IPS DF 4.7 (cell line): ENCODE measurements at regions not wholly inside any gene's neighbourhood (a gene's known extent, or its start where the extent isn't known, plus 50 kb on each side); places are given as distances from the start of the nearest gene placed in this dataset.

ENCODE experiments used
- DNase-seq: peaks from one replicate; pipeline ENCODE4 v3.0.0-alpha.2; 2013; ENCODE audit warnings: low spot score; ENCODE audit errors: extremely low read depth

DNA sequence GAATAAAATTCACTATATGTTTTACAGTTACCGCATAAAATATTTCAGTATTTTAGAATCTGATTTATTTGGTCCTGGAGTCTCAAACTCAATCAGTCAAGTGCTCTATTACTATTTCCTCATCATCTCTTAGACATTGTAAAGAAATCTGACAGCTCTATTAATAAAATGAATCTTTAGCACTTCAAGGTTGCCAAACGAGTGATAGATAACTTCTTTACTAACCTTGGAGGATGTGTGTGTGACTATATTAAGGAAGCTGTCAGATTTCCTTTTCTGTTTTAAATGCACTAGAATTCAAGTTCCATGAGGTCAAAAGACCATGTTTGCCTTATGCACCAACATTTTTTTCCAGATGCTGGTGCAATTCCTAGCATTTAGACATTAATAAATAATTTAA is 389.8 kb upstream of the AZI2 start:
- DNase-seq = no peak

DNA sequence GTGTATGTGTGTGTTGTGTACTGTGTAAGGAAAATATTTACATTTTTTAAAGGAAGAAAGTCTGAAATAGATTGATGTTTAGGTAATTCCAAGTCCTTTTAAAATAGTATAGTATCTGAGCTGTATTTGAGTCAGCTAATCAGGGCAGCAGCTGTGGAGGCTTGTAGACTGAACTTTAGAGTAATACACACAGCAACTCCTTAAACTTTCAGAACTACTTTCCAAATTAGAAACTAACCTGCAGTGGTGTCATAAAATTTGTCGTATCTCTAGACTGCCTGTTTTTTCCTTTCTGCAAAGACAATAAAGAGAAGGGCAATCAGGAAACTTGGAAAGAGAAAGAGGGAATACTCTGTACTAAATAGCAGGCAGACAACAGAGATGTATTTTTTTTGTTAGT is 391.0 kb upstream of the AZI2 start:
- no peak for DNase-seq

DNA sequence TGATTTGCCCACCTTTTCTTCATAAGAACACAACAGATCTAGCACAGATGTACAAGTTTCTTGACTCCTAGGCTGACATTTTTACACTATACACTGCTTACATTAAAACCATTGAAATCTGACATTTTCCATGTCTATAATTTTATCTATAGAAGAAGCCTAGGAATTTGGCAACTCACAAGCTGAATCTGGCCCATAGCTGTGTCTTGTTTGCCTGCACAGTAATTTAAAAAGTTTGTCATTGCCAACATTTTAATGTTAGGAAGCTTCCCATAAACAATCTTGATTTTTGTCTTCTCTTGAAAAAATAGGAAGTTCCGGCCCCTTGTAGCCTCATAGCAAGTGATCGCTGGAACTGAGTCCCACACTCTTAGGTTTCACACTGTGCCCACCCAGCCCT is 394.6 kb upstream of the AZI2 start:
- DNase-seq = no peak

DNA sequence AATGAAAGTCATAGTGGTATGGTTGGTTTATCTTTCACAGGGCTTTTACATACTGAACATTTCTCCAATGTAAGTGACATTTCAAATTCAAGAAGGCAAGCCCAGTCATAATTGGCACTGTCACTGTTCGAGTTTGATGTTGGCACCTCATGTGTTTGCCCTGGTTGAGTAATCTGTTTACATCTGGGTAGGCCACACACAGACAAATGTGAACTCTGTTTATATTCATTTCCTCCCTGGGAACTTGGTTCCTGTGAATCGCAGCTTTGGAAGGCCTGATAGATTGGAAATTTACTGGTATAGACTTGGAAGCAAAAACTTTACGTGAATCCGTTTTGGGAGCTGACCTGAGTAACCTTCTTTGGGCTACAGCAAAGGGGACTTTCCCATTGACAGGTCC is 395.2 kb upstream of the AZI2 start:
- DNase-seq = no peak

DNA sequence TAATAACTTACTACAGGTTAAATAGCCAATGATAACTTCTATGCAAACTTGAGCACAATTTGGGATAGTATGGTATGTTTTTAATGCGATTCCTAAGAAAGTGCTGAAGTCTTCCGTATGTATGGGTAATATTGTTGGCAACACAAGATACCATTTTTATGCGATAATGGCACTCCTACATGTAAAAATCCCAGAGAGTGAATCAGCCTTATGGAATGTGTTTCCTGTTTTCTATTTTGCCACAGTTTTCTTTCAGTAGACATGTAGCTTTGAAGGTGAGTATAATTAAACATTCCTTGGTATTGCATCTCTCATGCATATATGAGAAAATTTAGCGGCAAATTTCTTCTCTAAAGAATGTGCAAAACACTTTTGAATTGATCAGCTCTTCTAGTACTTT is 396.8 kb upstream of the AZI2 start:
- no peak for DNase-seq

DNA sequence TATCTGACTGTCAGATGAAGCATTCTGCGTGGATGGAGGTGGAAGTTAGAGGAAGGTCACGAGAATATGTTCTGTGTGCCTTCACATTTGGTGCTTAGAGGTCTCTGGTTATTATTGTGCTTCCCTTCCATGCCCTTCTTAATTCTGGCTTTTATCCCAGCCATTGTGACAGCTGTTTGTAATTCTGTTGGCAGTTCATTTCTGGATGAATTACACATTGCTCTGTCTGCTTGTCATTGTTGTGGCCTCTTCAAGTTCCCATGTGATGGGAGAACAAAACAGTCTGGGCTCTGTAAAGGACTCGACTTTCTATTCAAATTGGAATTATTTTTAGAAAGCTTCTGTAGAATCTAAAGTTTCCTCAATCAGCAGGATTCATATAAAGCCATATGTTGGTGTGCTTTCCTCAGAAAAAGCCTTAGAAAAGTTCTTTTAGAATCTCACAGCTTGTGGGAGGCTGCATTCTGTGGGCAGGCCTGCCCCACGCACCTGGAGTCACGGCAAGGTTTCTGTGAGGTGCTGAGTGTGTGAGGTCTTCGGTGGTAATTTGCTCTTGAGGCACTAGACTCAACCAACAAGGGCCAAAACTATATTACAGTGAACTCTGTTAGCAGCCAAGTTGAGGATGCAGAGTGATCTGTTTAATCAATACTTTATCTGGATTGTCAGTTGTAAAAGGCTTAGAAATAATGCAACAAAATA is 397.4 kb upstream of the AZI2 start:
- no peak for DNase-seq

DNA sequence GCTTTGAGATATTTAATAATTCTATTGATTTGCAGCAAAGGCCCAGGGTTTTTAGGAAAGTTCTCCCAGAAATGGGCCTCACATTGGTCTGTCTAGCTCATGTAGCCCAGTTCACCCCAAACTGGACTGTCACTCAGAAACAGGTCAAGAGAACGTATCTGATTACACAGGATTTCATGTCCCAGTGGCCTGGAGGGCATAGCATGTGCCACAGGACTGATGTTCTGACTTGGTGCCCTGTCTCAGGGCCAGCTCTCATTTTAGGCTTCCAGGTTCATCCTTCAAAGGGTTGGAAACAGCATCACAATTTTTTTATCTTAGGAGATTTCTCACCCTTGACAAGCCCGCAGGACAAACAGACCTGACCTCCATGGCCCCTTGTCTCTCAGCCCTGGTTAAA is 398.4 kb upstream of the AZI2 start:
- DNase-seq = no peak

DNA sequence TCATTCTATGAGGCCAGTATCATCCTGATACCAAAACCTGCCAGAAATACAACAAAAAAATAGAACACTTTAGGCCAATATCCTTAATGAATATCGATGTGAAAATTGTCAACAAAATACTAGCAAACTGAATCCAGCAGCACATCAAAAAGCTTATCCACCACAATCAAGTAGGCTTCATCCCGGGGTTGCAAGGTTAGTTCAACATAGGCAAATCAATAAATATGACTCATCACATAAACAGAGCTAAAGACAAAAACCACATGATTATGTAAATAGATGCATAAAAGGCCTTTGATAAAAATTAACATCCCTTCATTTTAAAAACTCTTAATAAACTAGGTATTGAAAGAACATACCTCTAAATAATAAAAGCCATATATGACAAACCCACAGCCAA is 403.2 kb upstream of the AZI2 start:
- no peak for DNase-seq

DNA sequence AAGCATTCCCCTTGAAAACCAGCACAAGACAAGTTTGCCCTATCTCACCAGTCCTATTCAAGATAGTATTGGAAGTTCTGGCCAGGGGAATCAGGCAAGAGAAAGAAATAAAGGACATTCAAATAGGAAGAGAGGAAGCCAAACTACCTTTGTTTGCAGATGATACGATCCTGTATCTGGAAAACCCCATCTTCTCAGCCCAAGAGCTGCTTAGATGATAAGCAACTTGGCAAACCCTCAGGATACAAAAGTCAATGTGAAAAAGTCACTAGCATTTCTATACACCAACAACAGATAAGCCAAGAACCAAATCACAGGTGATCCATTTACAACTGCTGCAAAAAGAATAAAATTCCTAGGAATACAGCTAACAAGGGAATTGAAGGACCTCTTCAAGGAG is 403.7 kb upstream of the AZI2 start:
- no peak for DNase-seq

DNA sequence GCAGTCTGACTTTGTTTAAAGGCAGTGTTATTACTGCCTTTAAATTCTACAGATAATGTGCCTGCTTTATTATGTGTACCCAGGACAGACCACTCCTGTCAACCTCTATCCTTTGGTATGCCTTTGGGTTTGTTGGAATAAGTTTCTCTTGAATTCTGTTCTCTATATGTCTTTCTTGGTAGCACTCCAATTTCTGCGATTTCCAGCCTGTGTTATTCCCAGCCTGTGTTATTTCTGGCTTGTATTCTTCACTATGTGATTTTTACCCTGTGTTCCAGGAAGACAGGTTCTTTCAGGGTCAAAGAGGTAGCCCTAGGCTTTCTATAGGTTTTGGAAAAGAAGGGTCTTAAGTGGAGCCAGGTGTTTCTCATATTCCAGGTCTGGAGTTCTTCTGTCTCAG is 407.4 kb upstream of the AZI2 start:
- no peak for DNase-seq

DNA sequence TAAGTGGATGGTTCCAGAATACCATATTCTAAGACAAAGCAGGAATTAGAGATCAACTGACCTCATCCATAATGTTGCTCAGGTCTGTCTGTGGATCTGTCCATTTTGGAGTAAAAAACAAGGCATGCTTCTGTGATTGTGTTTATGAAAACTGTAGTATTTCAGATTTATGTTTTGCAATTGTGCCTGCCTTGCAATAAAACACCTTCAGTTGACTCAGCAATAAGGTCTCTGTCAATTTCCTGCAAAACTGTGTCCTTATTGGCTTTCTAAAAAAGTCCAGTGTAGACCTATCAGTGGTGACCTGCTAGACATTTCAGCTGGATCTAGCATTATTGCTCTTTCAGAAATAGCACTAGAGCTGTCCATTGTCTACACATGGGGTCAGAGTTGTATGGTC is 409.5 kb upstream of the AZI2 start:
- DNase-seq = no peak

DNA sequence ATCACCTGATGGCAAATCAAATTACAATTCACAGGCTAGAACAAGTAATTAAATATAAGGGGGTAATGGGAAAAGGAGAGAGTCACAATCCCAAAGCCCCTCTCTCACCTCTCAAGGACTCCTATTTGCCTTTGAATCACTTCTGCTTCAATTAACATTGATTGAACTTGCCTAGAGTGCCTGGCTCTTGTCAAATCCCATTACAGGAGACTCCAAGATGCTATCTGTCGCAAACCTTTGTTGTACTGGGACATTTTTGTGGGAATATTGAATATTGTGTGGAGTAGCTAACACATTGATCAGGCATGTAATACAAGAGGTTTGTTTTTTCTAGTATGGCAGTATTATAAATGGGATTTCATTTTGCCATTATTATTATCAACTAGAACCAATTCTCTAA is 412.8 kb upstream of the AZI2 start:
- no peak for DNase-seq

DNA sequence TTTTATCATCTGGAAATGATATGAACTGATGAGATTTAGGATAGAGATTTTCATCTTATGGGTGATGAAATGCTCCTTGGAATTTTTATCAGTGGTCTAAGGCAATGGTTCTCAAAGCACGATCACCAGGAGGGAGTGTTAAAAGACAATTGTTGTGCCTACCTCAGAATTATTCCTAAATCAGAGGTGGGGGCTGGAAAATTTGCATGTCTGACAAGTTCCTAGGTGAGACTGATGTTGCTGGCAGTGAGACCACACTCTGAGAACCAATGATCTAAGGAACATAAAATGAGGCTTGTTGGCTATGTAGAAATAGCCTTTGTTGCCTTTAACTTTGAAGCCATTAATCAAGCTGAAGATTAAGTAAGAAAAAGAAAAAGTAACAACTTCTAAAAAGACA is 416.6 kb upstream of the AZI2 start:
- no peak for DNase-seq

DNA sequence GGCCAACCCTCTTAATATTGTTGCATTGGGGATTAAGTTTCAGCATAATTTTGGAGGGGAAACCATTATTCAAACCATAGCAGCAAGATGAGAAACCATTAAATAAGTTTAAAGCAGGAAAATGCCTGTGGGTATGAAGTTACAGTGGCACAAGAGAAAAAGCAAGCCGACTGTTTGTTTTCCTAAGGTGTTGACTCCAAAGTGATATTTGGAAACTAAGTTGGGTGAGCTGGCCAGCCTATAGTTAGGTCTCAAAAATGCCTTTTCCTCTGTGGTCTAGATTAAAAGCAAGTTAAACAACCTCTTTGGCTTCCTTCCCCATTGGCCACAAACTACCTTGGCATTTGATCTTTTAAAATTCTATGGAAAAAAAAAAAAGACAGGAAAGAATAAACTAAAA is 419.8 kb upstream of the AZI2 start:
- no peak for DNase-seq

DNA sequence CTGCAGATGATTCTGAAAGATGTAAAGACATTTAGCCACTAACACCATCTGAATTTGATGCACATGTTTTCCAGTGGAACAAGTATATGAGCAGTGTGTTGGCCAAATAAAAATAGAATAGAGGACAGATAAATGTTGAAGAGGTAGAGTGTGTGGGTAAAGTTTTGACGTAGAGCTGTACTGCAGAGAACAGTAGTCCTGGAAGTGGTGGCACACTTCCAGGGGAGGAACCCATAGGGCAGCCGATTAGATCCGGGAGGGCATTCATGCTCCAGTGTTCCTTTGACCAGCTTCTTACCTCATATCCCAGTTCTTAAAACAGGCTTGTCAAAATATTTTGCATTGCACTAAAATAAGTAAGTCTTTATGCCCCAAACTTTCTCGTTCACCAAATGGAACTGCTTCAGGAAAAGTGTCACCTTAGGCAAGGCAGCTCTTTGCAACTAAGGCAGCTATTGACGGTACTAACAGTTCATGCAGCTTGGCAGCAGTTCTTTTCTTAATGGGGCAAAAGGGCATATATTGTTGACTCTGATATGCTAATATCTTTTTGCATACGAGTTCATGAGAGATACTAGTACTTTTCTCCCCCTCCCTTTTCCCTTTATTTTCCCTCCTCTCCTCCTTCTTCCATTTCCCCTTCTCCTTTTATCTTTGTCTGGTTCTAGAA is 429.3 kb upstream of the AZI2 start:
- no peak for DNase-seq

DNA sequence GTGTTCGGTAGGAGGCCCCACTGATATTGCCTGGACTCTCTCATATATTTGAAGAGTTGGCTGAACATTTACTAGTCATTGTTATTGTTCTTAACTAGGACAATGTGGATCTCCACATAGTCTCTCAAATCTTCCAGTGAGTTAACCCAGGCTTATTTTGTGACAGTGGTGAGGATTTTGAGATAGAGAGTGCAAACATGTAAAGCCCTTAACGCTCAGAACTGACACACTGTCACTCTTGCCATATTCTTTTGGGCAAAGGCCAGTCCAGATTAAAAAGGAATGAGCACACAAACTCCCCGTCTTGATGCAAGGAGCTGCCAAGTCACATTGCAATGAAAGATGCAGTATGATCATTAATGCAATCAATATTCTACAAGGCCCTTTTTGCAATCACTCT is 431.9 kb upstream of the AZI2 start:
- DNase-seq = no peak

DNA sequence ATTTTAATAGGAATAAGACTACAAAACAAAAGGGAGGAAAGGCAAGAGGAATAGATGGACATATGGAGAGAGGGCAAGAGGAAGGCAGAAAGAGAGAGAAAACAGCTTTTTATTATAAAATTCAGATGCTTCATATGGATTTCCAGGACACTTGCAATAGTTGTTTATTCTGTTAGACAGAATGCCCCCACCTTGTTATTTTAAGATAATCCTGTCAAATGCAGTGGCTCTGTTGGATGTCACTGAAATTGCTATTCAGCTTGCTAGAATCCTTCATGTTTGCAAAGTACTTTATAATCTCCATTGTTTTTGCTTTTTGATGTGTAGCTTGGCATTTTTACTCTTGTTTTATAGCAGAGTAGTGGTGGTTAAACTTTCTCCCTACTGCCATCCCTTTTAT is 432.4 kb upstream of the AZI2 start:
- DNase-seq = no peak

DNA sequence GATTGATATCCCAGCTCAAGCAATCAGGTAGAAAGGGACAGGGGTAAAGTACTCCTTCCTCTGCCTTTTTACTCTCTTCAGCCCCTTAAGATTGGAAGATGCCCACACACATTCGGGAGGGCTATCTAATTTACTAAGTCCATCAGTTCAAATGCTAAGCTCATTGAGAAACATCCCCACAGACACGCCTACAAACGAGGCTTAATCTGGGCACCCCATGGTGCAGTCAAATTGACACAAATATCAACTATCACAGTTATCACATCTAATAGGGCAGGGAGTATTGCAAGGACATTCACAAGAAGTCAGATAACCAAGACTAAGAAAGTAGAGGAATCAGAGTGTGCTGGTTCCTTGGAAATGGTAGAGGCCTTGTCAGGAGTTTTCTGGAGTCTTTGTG is 437.8 kb upstream of the AZI2 start:
- DNase-seq = no peak

DNA sequence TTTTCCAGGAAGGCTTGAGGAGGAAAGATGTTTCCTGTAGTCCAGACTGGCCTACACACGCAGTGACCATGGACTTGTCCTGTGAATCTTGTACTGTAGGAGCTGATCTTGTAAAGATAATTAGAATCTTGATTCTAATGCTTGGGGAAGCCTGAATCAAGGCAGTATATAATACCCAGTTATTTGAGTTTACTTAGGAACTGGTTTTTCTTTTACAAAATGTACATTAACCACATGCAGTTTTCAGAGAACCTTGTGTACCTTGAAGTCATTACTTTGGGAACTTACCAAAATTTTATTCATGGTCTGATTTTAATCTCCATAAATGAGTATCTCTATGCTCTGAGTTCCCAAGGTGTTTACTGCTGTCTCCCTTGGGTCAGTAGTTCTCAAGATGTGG is 439.9 kb upstream of the AZI2 start:
- DNase-seq = no peak

DNA sequence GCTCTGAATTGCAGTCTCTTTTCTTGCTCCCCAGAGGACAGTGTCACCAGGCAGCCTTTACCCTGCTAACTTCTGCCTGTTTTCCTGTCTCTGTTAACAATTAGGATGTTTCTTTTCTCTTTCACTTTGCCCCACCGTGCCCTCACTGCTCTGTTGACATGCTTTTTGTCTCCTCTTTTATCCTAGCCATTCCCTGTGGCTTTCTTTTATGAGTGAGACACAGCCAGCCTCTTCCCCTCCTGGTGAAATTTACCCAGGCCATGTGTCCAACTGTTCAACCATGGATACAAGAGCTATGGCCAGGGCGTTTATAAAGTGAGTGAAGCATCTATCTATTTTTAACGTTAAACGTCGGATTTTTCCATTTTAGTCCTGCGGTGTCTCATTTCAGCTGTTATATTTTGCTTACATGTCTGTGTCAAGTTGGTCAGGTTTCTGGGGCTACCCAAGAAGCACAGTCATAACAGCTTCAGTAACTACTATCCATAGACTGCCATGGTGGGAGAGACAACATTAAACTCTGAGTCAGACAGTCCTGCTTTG is 443.2 kb upstream of the AZI2 start:
- DNase-seq = no peak

DNA sequence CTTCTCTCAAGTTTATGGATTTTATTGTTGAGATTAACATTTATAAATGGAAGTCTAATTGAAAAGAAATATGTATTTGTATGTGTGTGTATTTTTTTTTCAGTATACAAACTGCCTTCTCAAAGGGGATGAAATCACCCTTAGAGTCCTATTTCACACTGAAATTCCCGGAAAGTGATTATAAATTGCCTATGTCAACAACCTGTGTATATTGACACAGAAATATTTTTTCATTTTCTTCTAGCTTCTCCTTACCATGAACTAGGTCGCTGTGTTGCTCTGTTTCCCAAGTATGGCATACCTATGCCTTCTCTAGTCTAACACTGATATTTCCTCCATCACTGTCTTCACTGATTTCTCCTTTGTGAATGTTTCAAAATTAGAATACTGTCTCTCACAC is 444.0 kb upstream of the AZI2 start:
- no peak for DNase-seq

DNA sequence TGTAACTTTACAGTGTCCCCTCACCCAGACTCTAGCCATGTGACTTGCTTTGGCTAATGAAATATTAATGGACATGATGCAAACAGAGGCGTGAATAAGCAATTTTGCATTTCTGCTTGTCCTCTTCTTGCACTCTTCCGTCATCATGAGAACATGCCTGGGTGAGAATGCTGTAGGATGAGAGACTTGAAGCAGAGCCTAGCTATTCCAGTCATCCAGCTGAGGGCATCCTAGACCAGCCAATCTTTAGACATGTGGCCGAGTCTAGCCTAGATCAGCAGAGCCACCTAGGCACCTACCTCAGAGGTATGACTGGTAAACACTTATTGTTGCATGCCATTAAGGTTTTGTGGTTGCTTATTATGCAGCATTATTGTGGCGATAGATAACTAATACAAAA is 450.5 kb upstream of the AZI2 start:
- no peak for DNase-seq

DNA sequence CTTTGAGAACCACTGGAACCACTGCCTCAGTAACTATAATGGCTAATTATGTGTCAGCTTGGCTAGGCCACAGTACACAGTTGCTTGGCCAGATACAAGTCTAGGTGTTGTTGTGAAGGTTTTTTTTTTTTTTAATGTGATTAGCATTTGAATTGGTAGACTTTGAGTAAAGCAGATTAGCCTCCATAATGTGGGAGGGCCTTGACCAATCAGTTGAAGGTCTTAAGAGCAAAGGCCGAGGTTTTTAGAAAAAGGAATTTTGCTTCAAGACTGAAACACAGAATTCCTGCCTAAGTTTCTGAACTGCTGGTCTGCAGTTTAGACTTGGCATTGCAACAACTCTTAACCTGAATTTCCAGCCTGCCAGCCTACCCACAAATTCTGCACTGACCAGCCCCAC is 451.6 kb upstream of the AZI2 start:
- DNase-seq = no peak
